GM12878 (cell line): ENCODE measurements at regions not wholly inside any gene's neighbourhood (a gene's known extent, or its start where the extent isn't known, plus 50 kb on each side); places are given as distances from the start of the nearest gene placed in this dataset.

ENCODE experiments used
- ATAC-seq: fragments of 200-7000 bp; cut with Tn5 transposase; 3 replicates; pipeline ENCODE4 v1.9.1; 2020; ENCODE audit warnings: mild to moderate bottlenecking, moderate library complexity
- BruUV-seq: library from RNA; stranded (reverse); fragments of 400-500 nt; replicated peaks from 2 replicates; lab custom pipeline; 2021; lab: Mats Ljungman, UMichigan
- CTCF ChIA-PET: fragments of 300-600 bp; sonication (Branson Sonifier 250); formaldehyde crosslinking; extraction: SDS; loops from one replicate; lab custom pipeline; 2021; ENCODE audit warnings: inconsistent platforms; lab: Yijun Ruan, JAX
- POLR2A ChIA-PET: fragments of 350-600 bp; formaldehyde crosslinking; extraction: SDS; loops from one replicate; lab custom pipeline; 2021; ENCODE audit warnings: inconsistent platforms; lab: Charles Lee
- RAD21 ChIA-PET: fragments of 300-600 bp; sonication (Branson Sonifier 250); formaldehyde crosslinking; loops from one replicate; lab custom pipeline; 2023; ENCODE audit warnings: antibody characterized with exemption; ENCODE audit not compliant: unreplicated experiment; lab: Charles Lee
- SMC1A ChIA-PET: fragments of 300-600 bp; sonication (Branson Sonifier 250); formaldehyde crosslinking; loops from one replicate; lab custom pipeline; 2023; ENCODE audit not compliant: unreplicated experiment, uncharacterized antibody; lab: Charles Lee
- DNase-seq: peaks from one replicate; pipeline ENCODE4 v3.0.0-alpha.2; 2011; ENCODE audit warnings: low read depth, low spot score
- FAIRE-seq: peaks from 3 replicates; lab custom pipeline; 2011; peaks lifted over from hg19 to GRCh38; lab: Jason Lieb, UNC
- H2AFZ ChIP-seq: 2 replicates; pipeline ENCODE4 v1.6.0; 2011; ENCODE audit warnings: low read depth, low read length, control low read depth; ENCODE audit not compliant: control insufficient read depth
- H3K27ac ChIP-seq: 2 replicates; pipeline ENCODE4 v1.5.1; 2011; ENCODE audit warnings: control low read depth; ENCODE audit not compliant: control insufficient read depth, insufficient read depth
- H3K27me3 ChIP-seq, 2 experiments: replicated peaks in 1 of 2; 2 replicates each; pipeline versions ENCODE4 v1.6.0 to v1.6.1; 2011; ENCODE audit warnings: low read length in 1 of 2; ENCODE audit not compliant: control insufficient read depth in 2 of 2, insufficient read depth in 2 of 2
- H3K36me3 ChIP-seq, 2 experiments: 2 replicates each; pipeline ENCODE4 v1.5.1; 2011; ENCODE audit warnings: low read length in 1 of 2; ENCODE audit not compliant: control insufficient read depth in 2 of 2, insufficient read depth in 2 of 2
- H3K4me1 ChIP-seq: 2 replicates; pipeline ENCODE4 v1.6.1; 2011; ENCODE audit warnings: mild to moderate bottlenecking, low read length, moderate library complexity, mixed read lengths; ENCODE audit not compliant: control insufficient read depth, insufficient read depth
- H3K4me2 ChIP-seq: 2 replicates; pipeline ENCODE4 v1.6.0; 2011; ENCODE audit warnings: control low read depth; ENCODE audit not compliant: control insufficient read depth, insufficient read depth
- H3K4me3 ChIP-seq: fragments of 200-600 bp; sonication (generic); 2 replicates; pipeline ENCODE4 v1.5.1; 2016
- H3K79me2 ChIP-seq: 2 replicates; pipeline ENCODE4 v1.6.0; 2011; ENCODE audit warnings: low read length; ENCODE audit not compliant: control insufficient read depth, insufficient read depth
- H3K9ac ChIP-seq: 2 replicates; pipeline ENCODE4 v1.8.0; 2011; ENCODE audit warnings: low read length, control low read depth, mixed read lengths; ENCODE audit not compliant: control insufficient read depth, insufficient read depth
- H3K9me3 ChIP-seq: replicated peaks from 3 replicates; pipeline ENCODE4 v1.5.1; 2011; ENCODE audit warnings: mild to moderate bottlenecking, low read length; ENCODE audit not compliant: control insufficient read depth, insufficient read depth
- H4K20me1 ChIP-seq: 2 replicates; pipeline ENCODE4 v1.6.0; 2011; ENCODE audit not compliant: control insufficient read depth, insufficient read depth
- ETV6 ChIP-seq, 2 experiments: fragments of 450-650 bp in 1 of 2; IDR thresholded peaks in 1 of 2; conservative IDR thresholded peaks in 1 of 2; 2 replicates each; pipeline ENCODE4 v1.6.1; 2014; ENCODE audit warnings: antibody characterized with exemption in 1 of 2, borderline replicate concordance in 1 of 2, low read depth in 1 of 2, mild to moderate bottlenecking in 1 of 2, moderate library complexity in 1 of 2
- KLF5 ChIP-seq: fragments of 450-650 bp; IDR thresholded peaks from 2 replicates; pipeline ENCODE4 v1.6.1; 2014; ENCODE audit warnings: mild to moderate bottlenecking; ENCODE audit not compliant: partially characterized antibody
- NR2F1 ChIP-seq: fragments of 450-650 bp; conservative IDR thresholded peaks from 2 replicates; pipeline ENCODE4 v1.6.1; 2017; ENCODE audit warnings: mild to moderate bottlenecking
- PAX8 ChIP-seq: fragments of 450-650 bp; IDR thresholded peaks from 2 replicates; pipeline ENCODE4 v1.6.1; 2017; ENCODE audit warnings: mild to moderate bottlenecking, moderate library complexity
- SMAD5 ChIP-seq: IDR thresholded peaks from 2 replicates; pipeline ENCODE4 v1.6.1; 2016; ENCODE audit warnings: antibody characterized with exemption, low read depth
- TCF7 ChIP-seq: IDR thresholded peaks from 2 replicates; pipeline ENCODE4 v1.6.1; 2014; ENCODE audit warnings: antibody characterized with exemption, borderline replicate concordance
- ZNF24 ChIP-seq: fragments of 450-650 bp; IDR thresholded peaks from 2 replicates; pipeline ENCODE4 v1.6.1; 2017; ENCODE audit warnings: antibody characterized with exemption, mild to moderate bottlenecking
- WGBS: methylation state at CpG from one replicate; pipeline ENCODE4 v1.1.6; 2016; ENCODE audit warnings: low lambda C conversion rate; ENCODE audit not compliant: insufficient replicate concordance, insufficient coverage; ENCODE audit errors: missing lambda C conversion rate; 5-methylcytosine and 5-hydroxymethylcytosine counted together
- in situ Hi-C: fragments of 300-500 bp; cut with MboI; formaldehyde crosslinking; loops from 9 replicates; pipeline ENCODE4 v1.14.3; 2018; ENCODE audit warnings: mixed read lengths
- intact Hi-C: fragments of 100-400 bp; cut with micrococcal nuclease; formaldehyde crosslinking; loops from one replicate; pipeline ENCODE4 v1.14.2; 2022; ENCODE audit not compliant: unreplicated experiment
- TF ChIP-seq, protein P1 (sequence below): IDR thresholded peaks from 2 replicates; pipeline ENCODE4 v1.6.1; 2012; ENCODE audit warnings: low read depth, low read length, improper control_type of control experiment
- TF ChIP-seq, protein P2 (sequence below): fragments of 450-650 bp; formaldehyde crosslinking; IDR thresholded peaks from 2 replicates; pipeline ENCODE4 v1.4.0; 2022; ENCODE audit warnings: mild to moderate bottlenecking, moderate library complexity
- TF ChIP-seq, protein P3 (sequence below): fragments of 150-350 bp; IDR thresholded peaks from 2 replicates; pipeline ENCODE4 v1.6.1; 2014; ENCODE audit warnings: mild to moderate bottlenecking, low read depth, low read length

DNA sequence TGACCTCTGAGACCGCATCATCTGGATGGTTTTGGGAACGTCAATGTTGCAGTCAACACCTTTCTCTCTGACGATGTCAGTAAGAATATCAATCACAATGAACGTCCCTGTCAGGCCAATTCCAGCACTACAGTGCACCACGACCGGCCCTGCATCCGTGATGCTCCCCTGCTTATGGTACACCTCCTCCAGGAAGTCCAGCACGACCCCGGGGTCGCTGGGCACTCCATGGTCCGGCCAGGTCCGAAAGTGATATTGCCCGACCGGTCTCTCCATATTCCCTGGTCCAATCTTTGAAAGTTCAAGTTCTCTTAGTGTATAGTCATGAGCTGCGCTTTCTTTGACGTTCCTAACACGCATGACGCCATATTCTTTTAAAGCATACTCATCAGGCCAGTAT, 203.6 kb upstream of the PRDM9 start:
- WGBS = 36% methylated on average over 18 of the region's 18 CpGs
- ChIA-PET RAD21 (interaction anchor here (0.6 kb wide), 1 partner anchor 509 kb away, joined by 3 read pairs; no protein-coding TSS in a partner anchor), POLR2A (no interaction called here), CTCF (no interaction called here), SMC1A (interaction anchor here (0.6 kb wide), 1 partner anchor 510 kb away, joined by 3 read pairs; no protein-coding TSS in a partner anchor)
- Histone ChIP-seq H3K4me1 (no peaks in the 10 kb centered on the region), H3K4me3 (no peak overlapping the region), H4K20me1 (no peaks in the 10 kb centered on the region), H3K9ac (no peak overlapping the region), H3K79me2 (no peaks in the 10 kb centered on the region), H3K27me3 (no peaks in the 10 kb centered on the region), H3K27ac (no peak overlapping the region), H2AFZ (no peak overlapping the region), H3K4me2 (no peak overlapping the region), H3K9me3 (no peaks in the 10 kb centered on the region), H3K36me3 (no peaks in the 10 kb centered on the region)
- DNase-seq = no peak
- intact Hi-C loops (no loop called here), in situ Hi-C loops (no loop called here)
- TF ChIP-seq, protein P1, sequence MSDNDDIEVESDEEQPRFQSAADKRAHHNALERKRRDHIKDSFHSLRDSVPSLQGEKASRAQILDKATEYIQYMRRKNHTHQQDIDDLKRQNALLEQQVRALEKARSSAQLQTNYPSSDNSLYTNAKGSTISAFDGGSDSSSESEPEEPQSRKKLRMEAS = no peak
- TF ChIP-seq ETV6 (conservative IDR thresholded peaks at IDR 0.05 in 1 of 2, IDR thresholded peaks at IDR 0.05 in 1 of 2; ENCODE audit: borderline replicate concordance in 1 of 2, low read depth in 1 of 2) (no peak), ZNF24 (no peak), NR2F1 (no peak), PAX8 (no peak), KLF5 (no peak), SMAD5 (no peak), TCF7 (no peak)
- TF ChIP-seq, protein P2, sequence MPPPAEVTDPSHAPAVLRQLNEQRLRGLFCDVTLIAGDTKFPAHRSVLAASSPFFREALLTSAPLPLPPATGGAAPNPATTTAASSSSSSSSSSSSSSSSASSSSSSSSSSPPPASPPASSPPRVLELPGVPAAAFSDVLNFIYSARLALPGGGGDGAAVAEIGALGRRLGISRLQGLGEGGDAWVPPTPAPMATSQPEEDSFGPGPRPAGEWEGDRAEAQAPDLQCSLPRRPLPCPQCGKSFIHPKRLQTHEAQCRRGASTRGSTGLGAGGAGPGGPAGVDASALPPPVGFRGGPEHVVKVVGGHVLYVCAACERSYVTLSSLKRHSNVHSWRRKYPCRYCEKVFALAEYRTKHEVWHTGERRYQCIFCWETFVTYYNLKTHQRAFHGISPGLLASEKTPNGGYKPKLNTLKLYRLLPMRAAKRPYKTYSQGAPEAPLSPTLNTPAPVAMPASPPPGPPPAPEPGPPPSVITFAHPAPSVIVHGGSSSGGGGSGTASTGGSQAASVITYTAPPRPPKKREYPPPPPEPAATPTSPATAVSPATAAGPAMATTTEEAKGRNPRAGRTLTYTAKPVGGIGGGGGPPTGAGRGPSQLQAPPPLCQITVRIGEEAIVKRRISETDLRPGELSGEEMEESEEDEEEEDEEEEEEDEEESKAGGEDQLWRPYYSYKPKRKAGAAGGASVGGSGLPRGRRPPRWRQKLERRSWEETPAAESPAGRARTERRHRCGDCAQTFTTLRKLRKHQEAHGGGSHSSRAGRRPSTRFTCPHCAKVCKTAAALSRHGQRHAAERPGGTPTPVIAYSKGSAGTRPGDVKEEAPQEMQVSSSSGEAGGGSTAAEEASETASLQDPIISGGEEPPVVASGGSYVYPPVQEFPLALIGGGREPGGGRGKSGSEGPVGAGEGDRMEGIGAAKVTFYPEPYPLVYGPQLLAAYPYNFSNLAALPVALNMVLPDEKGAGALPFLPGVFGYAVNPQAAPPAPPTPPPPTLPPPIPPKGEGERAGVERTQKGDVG (CRISPR knock-in tag) = no peak
- TF ChIP-seq, protein P3, sequence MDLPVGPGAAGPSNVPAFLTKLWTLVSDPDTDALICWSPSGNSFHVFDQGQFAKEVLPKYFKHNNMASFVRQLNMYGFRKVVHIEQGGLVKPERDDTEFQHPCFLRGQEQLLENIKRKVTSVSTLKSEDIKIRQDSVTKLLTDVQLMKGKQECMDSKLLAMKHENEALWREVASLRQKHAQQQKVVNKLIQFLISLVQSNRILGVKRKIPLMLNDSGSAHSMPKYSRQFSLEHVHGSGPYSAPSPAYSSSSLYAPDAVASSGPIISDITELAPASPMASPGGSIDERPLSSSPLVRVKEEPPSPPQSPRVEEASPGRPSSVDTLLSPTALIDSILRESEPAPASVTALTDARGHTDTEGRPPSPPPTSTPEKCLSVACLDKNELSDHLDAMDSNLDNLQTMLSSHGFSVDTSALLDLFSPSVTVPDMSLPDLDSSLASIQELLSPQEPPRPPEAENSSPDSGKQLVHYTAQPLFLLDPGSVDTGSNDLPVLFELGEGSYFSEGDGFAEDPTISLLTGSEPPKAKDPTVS = no peak
- no TSS peak for BruUV-seq
- FAIRE-seq = no peak
- ATAC-seq = no peak
